OCI-LY7 (cell line): ENCODE measurements at regions not wholly inside any gene's neighbourhood (a gene's known extent, or its start where the extent isn't known, plus 50 kb on each side); places are given as distances from the start of the nearest gene placed in this dataset.
A peak's percentile ranks its signal among the peaks of the same experiment; 100 is the strongest.

Experiments used
- BruUV-seq: library from RNA; stranded (reverse); fragments of 400-500 nt; replicated peaks from 2 replicates; lab custom pipeline; 2021; lab: Mats Ljungman, UMichigan
- CTCF ChIA-PET: fragments of 300-600 bp; sonication (Branson Sonifier 250); formaldehyde crosslinking; loops from one replicate; lab custom pipeline; 2022; ENCODE audit warnings: antibody characterized with exemption; ENCODE audit not compliant: unreplicated experiment; lab: Charles Lee
- POLR2A ChIA-PET: fragments of 300-600 bp; sonication (Branson Sonifier 250); formaldehyde crosslinking; loops from one replicate; lab custom pipeline; 2022; ENCODE audit warnings: antibody characterized with exemption; lab: Charles Lee
- DNase-seq: peaks from one replicate; pipeline ENCODE4 v3.0.0-alpha.2; 2015; ENCODE audit warnings: low spot score
- H2AFZ ChIP-seq: fragments of 200-600 bp; sonication (generic), shearing (Covaris generic); 2 replicates; pipeline ENCODE4 v1.6.1; 2014; ENCODE audit warnings: mild to moderate bottlenecking, antibody characterized with exemption, low read length, moderate library complexity
- H3K27ac ChIP-seq: fragments of 200-600 bp; sonication (generic); 2 replicates; pipeline ENCODE4 v1.5.1; 2014; ENCODE audit warnings: mixed run types, low read depth, mild to moderate bottlenecking, moderate library complexity, low read length, inconsistent platforms; ENCODE audit not compliant: poor library complexity, severe bottlenecking
- H3K36me3 ChIP-seq: fragments of 200-600 bp; sonication (generic); 2 replicates; pipeline ENCODE4 v1.6.1; 2014; ENCODE audit warnings: mild to moderate bottlenecking, antibody characterized with exemption, low read length, moderate library complexity, mixed read lengths; ENCODE audit not compliant: insufficient read depth
- H3K4me1 ChIP-seq: fragments of 200-600 bp; sonication (generic); 2 replicates; pipeline ENCODE4 v1.5.1; 2014; ENCODE audit warnings: mild to moderate bottlenecking, low read length; ENCODE audit not compliant: insufficient read depth, poor library complexity, severe bottlenecking
- H3K4me2 ChIP-seq: fragments of 200-600 bp; sonication (generic); 2 replicates; pipeline ENCODE4 v1.6.1; 2014; ENCODE audit warnings: mild to moderate bottlenecking, low read length
- H3K4me3 ChIP-seq: fragments of 200-600 bp; sonication (generic); 2 replicates; pipeline ENCODE4 v1.5.1; 2014; ENCODE audit warnings: mild to moderate bottlenecking, low read depth, low read length; ENCODE audit not compliant: poor library complexity, severe bottlenecking
- H3K79me2 ChIP-seq: fragments of 200-600 bp; sonication (generic); 2 replicates; pipeline ENCODE4 v1.6.1; 2016; ENCODE audit warnings: low read depth, mild to moderate bottlenecking, low read length, moderate library complexity, mixed read lengths; ENCODE audit not compliant: insufficient read depth
- H3K9me2 ChIP-seq: fragments of 200-600 bp; sonication (generic); 2 replicates; pipeline ENCODE4 v1.6.1; 2016; ENCODE audit warnings: mild to moderate bottlenecking, low read length, mixed read lengths; ENCODE audit not compliant: insufficient read depth
- H3K9me3 ChIP-seq: fragments of 200-600 bp; sonication (generic); 2 replicates; pipeline ENCODE4 v1.6.1; 2014; ENCODE audit warnings: mild to moderate bottlenecking, mixed run types, low read length, mixed read lengths
- H4K20me1 ChIP-seq: fragments of 200-600 bp; sonication (generic); 2 replicates; pipeline ENCODE4 v1.6.1; 2014; ENCODE audit warnings: mild to moderate bottlenecking, antibody characterized with exemption, low read length, moderate library complexity, mixed read lengths; ENCODE audit not compliant: insufficient read depth
- CTCF ChIP-seq: fragments of 200-600 bp; sonication (generic); conservative IDR thresholded peaks from 2 replicates; pipeline ENCODE4 v1.5.1; 2014; ENCODE audit warnings: mild to moderate bottlenecking, antibody characterized with exemption, low read length, moderate library complexity, mixed read lengths
- EZH2phosphoT487 ChIP-seq: fragments of 200-600 bp; sonication (generic); IDR thresholded peaks from 2 replicates; pipeline ENCODE4 v1.6.1; 2018; ENCODE audit warnings: low read depth, borderline replicate concordance, mild to moderate bottlenecking, mixed run types, antibody characterized with exemption, low read length, moderate library complexity, mixed read lengths
- intact Hi-C: fragments of 100-400 bp; cut with micrococcal nuclease; formaldehyde crosslinking; loops from one replicate; pipeline ENCODE4 v1.10.0; 2022; ENCODE audit not compliant: unreplicated experiment

DNA sequence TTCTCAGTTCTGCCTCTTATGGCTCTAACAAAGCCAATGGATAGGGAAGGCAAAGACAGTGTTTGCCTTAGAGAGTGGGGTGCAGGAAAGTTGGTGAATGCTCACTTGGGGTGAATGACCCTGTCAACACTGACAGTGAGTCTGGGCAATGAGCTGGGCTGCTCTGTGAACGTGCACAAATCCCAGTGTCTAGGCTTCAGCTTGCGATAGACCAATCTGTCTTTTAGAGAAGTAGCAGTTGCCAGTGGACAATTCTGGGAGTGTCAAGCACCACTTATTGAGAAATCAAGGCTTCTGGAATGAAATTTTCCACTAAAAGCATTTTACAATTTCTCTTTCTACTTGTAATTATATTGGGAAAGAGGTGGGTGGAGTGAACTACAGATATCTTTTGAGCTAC lies 141.4 kb downstream of the HERPUD2 start:
- Histone ChIP-seq H2AFZ (no peak overlapping the region), H3K4me1 (no peaks in the 10 kb centered on the region), H3K4me2 (no peak overlapping the region), H3K9me3 (no peaks in the 10 kb centered on the region), H4K20me1 (no peaks in the 10 kb centered on the region), H3K79me2 (no peaks in the 10 kb centered on the region), H3K4me3 (no peak overlapping the region), H3K36me3 (no peaks in the 10 kb centered on the region), H3K9me2 (no peaks in the 10 kb centered on the region), H3K27ac (no peak overlapping the region)
- intact Hi-C loops, result loop anchor here (10.0 kb wide), 1 partner anchor 351 kb away; no protein-coding TSS in a partner anchor
- TF ChIP-seq EZH2phosphoT487 (no peak), CTCF (no peak)
- ChIA-PET POLR2A (interaction anchor here (1.2 kb wide), 1 partner anchor 11 kb away, joined by 3 read pairs; no protein-coding TSS in a partner anchor), CTCF (no interaction called here)
- no peak for DNase-seq
- BruUV-seq, result no TSS peak

- TF ChIP-seq CTCF (no peak), EZH2phosphoT487 (no peak)
- H3K4me3 ChIP-seq, result no peak overlapping the region
- H3K4me1 ChIP-seq, result no peaks in the 10 kb centered on the region
- ChIA-PET CTCF (no interaction called here), POLR2A (interaction anchor here (1.2 kb wide), 1 partner anchor 10 kb away, joined by 3 read pairs; no protein-coding TSS in a partner anchor)
- H3K9me2 ChIP-seq, result no peaks in the 10 kb centered on the region
- no peak overlapping the region for H3K27ac ChIP-seq
- DNase-seq, result no peak
- H3K36me3 ChIP-seq, result no peaks in the 10 kb centered on the region
- no peaks in the 10 kb centered on the region for H3K79me2 ChIP-seq
- intact Hi-C loops, result loop anchor here (10.0 kb wide), 1 partner anchor 352 kb away; no protein-coding TSS in a partner anchor
- H4K20me1 ChIP-seq, result no peaks in the 10 kb centered on the region
- no TSS peak for BruUV-seq
- H2AFZ ChIP-seq, result no peak overlapping the region
- no peaks in the 10 kb centered on the region for H3K9me3 ChIP-seq
- no peak overlapping the region for H3K4me2 ChIP-seq
Measured at GRCh38 chr7:35552691-35553090, 142.2 kb downstream of the HERPUD2 start.

- no peaks in the 10 kb centered on the region for H4K20me1 ChIP-seq
- CTCF ChIA-PET, result no interaction called here
- peak; percentile 22; the same call in 1 of the 2 replicates for TF ChIP-seq CTCF
- no peak for TF ChIP-seq EZH2phosphoT487
- no peak overlapping the region for H3K4me2 ChIP-seq
- no TSS peak for BruUV-seq
- H3K79me2 ChIP-seq, result no peaks in the 10 kb centered on the region
- no peak for DNase-seq
- H3K4me3 ChIP-seq, result no peak overlapping the region
- no peak overlapping the region for H2AFZ ChIP-seq
- intact Hi-C loops, result loop anchor here (10.0 kb wide), 1 partner anchor 353 kb away; no protein-coding TSS in a partner anchor
- POLR2A ChIA-PET, result no interaction called here
- no peak overlapping the region for H3K27ac ChIP-seq
- H3K4me1 ChIP-seq, result no peaks in the 10 kb centered on the region
- H3K9me3 ChIP-seq, result no peaks in the 10 kb centered on the region
- no peaks in the 10 kb centered on the region for H3K36me3 ChIP-seq
- H3K9me2 ChIP-seq, result no peaks in the 10 kb centered on the region
Measured at GRCh38 chr7:35551321-35552081, 143.4 kb downstream of the HERPUD2 start.
